Left cardiac atrium (tissue), 4 donors: ENCODE measurements at regions not wholly inside any gene's neighbourhood (a gene's known extent, or its start where the extent isn't known, plus 50 kb on each side); places are given as distances from the start of the nearest gene placed in this dataset.

Source experiments
- ATAC-seq, 2 donors: fragments of 200-7000 bp; cut with Tn5 transposase; one replicate each; pipeline ENCODE4 v1.9.1; 2020; ENCODE audit warnings: mild to moderate bottlenecking in 2 of 2, moderate library complexity in 2 of 2
- DNase-seq: peaks from one replicate; pipeline ENCODE4 v3.0.0-alpha.2; 2020
- intact Hi-C, 2 donors: fragments of 100-400 bp; cut with DNase I; formaldehyde crosslinking; loops; one replicate each; pipeline versions ENCODE4 v1.14.1 to v1.15.1; 2022 to 2023
- donor health status: DM: no; HTN: yes; CAD: no.
- donor health status: DM: no; HTN: yes; CAD: no; lungs with severe emphysema.
- donor health status: DM: yes; HTN: yes; CAD: no.
- donor health status: Dilated cardiomyopathy.

GRCh38 chr1:204736836-204737235, 51.3 kb upstream of the LRRN2 start:
- intact Hi-C loops: no loop called here
- DNase-seq (no peak), ATAC-seq (no peak)

GRCh38 chr1:204738506-204738905, 53.0 kb upstream of the LRRN2 start:
- intact Hi-C loops: no loop called here
- DNase-seq: no peak

GRCh38 chr1:204740354-204740753, 54.8 kb upstream of the LRRN2 start:
- intact Hi-C loops: no loop called here
- no peak for DNase-seq

More at GRCh38 chr1:204738506-204738905, 53.0 kb upstream of the LRRN2 start:
- no peak for ATAC-seq

GRCh38 chr1:204741440-204741839, 55.9 kb upstream of the LRRN2 start:
- intact Hi-C loops: no loop called here
- DNase-seq (no peak), ATAC-seq (no peak)

More at GRCh38 chr1:204740354-204740753, 54.8 kb upstream of the LRRN2 start:
- ATAC-seq: no peak

GRCh38 chr1:204742676-204743251, 57.2 kb upstream of the LRRN2 start:
- intact Hi-C loops: no loop called here
- DNase-seq (no peak), ATAC-seq (no peak)

- DNase-seq: no peak
- ATAC-seq: no peak
- intact Hi-C loops: no loop called here
Measured at GRCh38 chr1:204744107-204744779, 58.7 kb upstream of the LRRN2 start.

- DNase-seq: no peak
- intact Hi-C loops: no loop called here
- ATAC-seq: peak in 1 of 2 donors; percentile 75
Measured at GRCh38 chr1:204746838-204747442, 61.4 kb upstream of the LRRN2 start.

GRCh38 chr1:204751480-204751879, 65.9 kb upstream of the LRRN2 start:
- DNase-seq (no peak), ATAC-seq (no peak)
- intact Hi-C loops: no loop called here

- DNase-seq: no peak
- no peak for ATAC-seq
- intact Hi-C loops: no loop called here
Measured at GRCh38 chr1:204751883-204752687, 66.5 kb upstream of the LRRN2 start.

- ATAC-seq (no peak), DNase-seq (no peak)
- intact Hi-C loops: no loop called here
Measured at GRCh38 chr1:204752688-204753040, 67.1 kb upstream of the LRRN2 start.

GRCh38 chr1:204754821-204755220, 69.3 kb upstream of the LRRN2 start:
- ATAC-seq: no peak
- intact Hi-C loops: no loop called here
- no peak for DNase-seq

- intact Hi-C loops: no loop called here
- ATAC-seq: no peak
- DNase-seq: no peak
Measured at GRCh38 chr1:204756349-204756748, 70.8 kb upstream of the LRRN2 start.

- intact Hi-C loops: no loop called here
- DNase-seq: no peak
- ATAC-seq: no peak
Measured at GRCh38 chr1:204756811-204757210, 71.3 kb upstream of the LRRN2 start.

- intact Hi-C loops: no loop called here
- ATAC-seq: no peak
Measured at GRCh38 chr1:204758601-204759000, 73.1 kb upstream of the LRRN2 start.

GRCh38 chr1:204760350-204760749, 74.8 kb upstream of the LRRN2 start:
- no peak for DNase-seq
- no peak for ATAC-seq
- intact Hi-C loops: loop anchor here in 1 of 2 donors (5.0 kb wide), 1 partner anchor 193 kb away; no protein-coding TSS in a partner anchor

More at GRCh38 chr1:204758601-204759000, 73.1 kb upstream of the LRRN2 start:
- no peak for DNase-seq

GRCh38 chr1:204760757-204761156, 75.2 kb upstream of the LRRN2 start:
- intact Hi-C loops: loop anchor here in 1 of 2 donors (5.0 kb wide), 1 partner anchor 193 kb away; no protein-coding TSS in a partner anchor
- ATAC-seq (no peak), DNase-seq (no peak)

GRCh38 chr1:204763773-204764427, 78.4 kb upstream of the LRRN2 start:
- ATAC-seq: peak; percentile 96 to 99
- DNase-seq: peak; percentile 82
- intact Hi-C loops: loop anchor here (2.0 to 5.0 kb wide), 2 partner anchors 197 kb away; no protein-coding TSS in a partner anchor

- DNase-seq (no peak), ATAC-seq (no peak)
- intact Hi-C loops: no loop called here
Measured at GRCh38 chr1:204769997-204770396, 84.5 kb upstream of the LRRN2 start.

- no peak for ATAC-seq
- DNase-seq: no peak
- intact Hi-C loops: no loop called here
Measured at GRCh38 chr1:204771358-204771757, 85.8 kb upstream of the LRRN2 start.
